OCI-LY1 (cell line): ENCODE measurements at regions not wholly inside any gene's neighbourhood (a gene's known extent, or its start where the extent isn't known, plus 50 kb on each side); places are given as distances from the start of the nearest gene placed in this dataset.

ENCODE experiments used
- CTCF ChIP-seq: fragments of 200-600 bp; sonication (generic), shearing (Covaris generic); IDR thresholded peaks from 2 replicates; pipeline ENCODE4 v1.5.1; 2017; ENCODE audit warnings: mild to moderate bottlenecking, antibody characterized with exemption, low read length, moderate library complexity, mixed read lengths
- EZH2 ChIP-seq: fragments of 200-600 bp; sonication (generic), shearing (Covaris generic); IDR thresholded peaks from 2 replicates; pipeline ENCODE4 v1.8.0; 2017; ENCODE audit warnings: borderline replicate concordance, mixed run types, mild to moderate bottlenecking, antibody characterized with exemption, low read length, moderate library complexity, mixed read lengths

DNA sequence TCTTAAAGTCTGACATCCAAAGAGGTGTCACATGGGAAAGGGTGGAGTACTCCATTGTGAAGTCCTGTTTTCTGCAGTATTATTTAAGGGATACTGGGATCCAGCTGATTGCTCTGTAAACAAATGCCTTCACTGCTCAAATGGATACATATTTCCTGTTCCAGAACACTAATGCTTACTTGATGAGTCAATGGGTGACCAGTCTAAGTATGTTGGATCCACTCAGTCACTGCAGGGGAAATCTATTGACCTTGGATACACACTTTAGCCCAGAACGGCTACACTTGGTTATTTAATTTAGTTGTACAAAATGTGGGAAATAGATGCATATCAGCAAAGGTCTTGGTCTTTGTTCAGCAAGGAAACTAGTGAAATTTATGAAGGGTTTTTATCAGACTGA lies 261.4 kb downstream of the MAP2K4 start:
- TF ChIP-seq CTCF (no peak), EZH2 (no peak)
